SK-N-SH (cell line): ENCODE measurements at regions not wholly inside any gene's neighbourhood (a gene's known extent, or its start where the extent isn't known, plus 50 kb on each side); places are given as distances from the start of the nearest gene placed in this dataset.

Experiments used
- CTCF ChIA-PET: fragments of 300-600, 350-600 bp; formaldehyde crosslinking; extraction: SDS; loops from one replicate; lab custom pipeline; 2021; lab: Yijun Ruan, JAX
- POLR2A ChIA-PET: fragments of 350-600 bp; sonication (Branson Sonifier 250); formaldehyde crosslinking; extraction: SDS; loops from one replicate; lab custom pipeline; 2020; ENCODE audit warnings: antibody characterized with exemption, inconsistent platforms; lab: Yijun Ruan, JAX
- DNase-seq: peaks from one replicate; pipeline ENCODE4 v3.0.0; 2012
- H2AFZ ChIP-seq: fragments of 200-600 bp; sonication (generic); 2 replicates; pipeline ENCODE4 v1.8.1; 2016; ENCODE audit warnings: antibody characterized with exemption, mild to moderate bottlenecking, low read depth
- H3F3A ChIP-seq: fragments of 200-600 bp; sonication (generic); replicated peaks from 2 replicates; pipeline ENCODE3; 2016; ENCODE audit warnings: antibody characterized with exemption, mild to moderate bottlenecking; ENCODE audit not compliant: insufficient read depth
- H3K27ac ChIP-seq, 2 experiments: fragments of 200-500 bp in 1 of 2; fragments of 200-600 bp in 1 of 2; sonication (Bioruptor generic) in 1 of 2; sonication (generic), shearing (Covaris generic) in 1 of 2; 2 replicates each; pipeline versions ENCODE4 v1.5.1 to v1.6.1; 2014 to 2016; ENCODE audit warnings: low read depth in 2 of 2, inconsistent platforms in 1 of 2, low read length in 1 of 2, mild to moderate bottlenecking in 1 of 2, mixed read lengths in 1 of 2
- H3K27me3 ChIP-seq: fragments of 200-600 bp; sonication (generic), shearing (Covaris generic); 2 replicates; pipeline ENCODE4 v1.6.1; 2016; ENCODE audit warnings: mixed run types; ENCODE audit not compliant: insufficient read depth
- H3K36me3 ChIP-seq, 2 experiments: fragments of 200-500 bp in 1 of 2; fragments of 200-600 bp in 1 of 2; sonication (Bioruptor generic) in 1 of 2; sonication (generic) in 1 of 2; replicated peaks in 1 of 2; 2 replicates each; pipeline versions ENCODE3 to v1.5.1; 2014 to 2016; ENCODE audit warnings: low read length in 1 of 2, mild to moderate bottlenecking in 1 of 2; ENCODE audit not compliant: insufficient read depth in 2 of 2, control insufficient read depth in 1 of 2
- H3K4me1 ChIP-seq, 2 experiments: fragments of 200-500 bp in 1 of 2; fragments of 200-600 bp in 1 of 2; sonication (Bioruptor generic) in 1 of 2; sonication (generic), shearing (Covaris generic) in 1 of 2; 2 replicates each; pipeline versions ENCODE4 v1.5.1 to v1.6.1; 2014 to 2016; ENCODE audit warnings: low read depth in 1 of 2, low read length in 1 of 2, mixed run types in 1 of 2; ENCODE audit not compliant: insufficient read depth in 2 of 2, control insufficient read depth in 1 of 2
- H3K4me2 ChIP-seq: fragments of 200-600 bp; sonication (generic), shearing (Covaris generic); 2 replicates; pipeline ENCODE4 v1.6.1; 2017; ENCODE audit warnings: mixed run types
- H3K4me3 ChIP-seq, 2 experiments: fragments of 200-500 bp in 1 of 2; fragments of 200-600 bp in 1 of 2; sonication (Bioruptor generic) in 1 of 2; sonication (generic), shearing (Covaris generic) in 1 of 2; 2 replicates each; pipeline versions ENCODE4 v1.5.1 to v1.8.1; 2014 to 2016; ENCODE audit warnings: low read depth in 2 of 2, inconsistent platforms in 1 of 2, low read length in 1 of 2, mild to moderate bottlenecking in 1 of 2, mixed read lengths in 1 of 2, moderate library complexity in 1 of 2
- H3K79me2 ChIP-seq: fragments of 200-600 bp; sonication (generic); 2 replicates; pipeline ENCODE4 v1.8.1; 2017; ENCODE audit warnings: mild to moderate bottlenecking; ENCODE audit not compliant: insufficient read depth
- H3K9ac ChIP-seq: fragments of 200-600 bp; sonication (generic); 2 replicates; pipeline ENCODE4 v1.6.1; 2017; ENCODE audit warnings: mixed run types
- H3K9me2 ChIP-seq: fragments of 200-600 bp; sonication (generic); 2 replicates; pipeline ENCODE4 v1.6.1; 2017; ENCODE audit warnings: mixed run types
- H3K9me3 ChIP-seq: fragments of 200-600 bp; sonication (generic); 2 replicates; pipeline ENCODE4 v1.6.1; 2017; ENCODE audit warnings: mixed run types, mild to moderate bottlenecking, moderate library complexity
- H4K20me1 ChIP-seq: fragments of 200-600 bp; sonication (generic); 2 replicates; pipeline ENCODE4 v1.6.1; 2017; ENCODE audit warnings: mild to moderate bottlenecking, mixed run types; ENCODE audit not compliant: insufficient read depth
- ELF1 ChIP-seq: IDR thresholded peaks from 2 replicates; pipeline ENCODE4 v1.4.0; 2012
- EP300 ChIP-seq, 2 experiments: IDR thresholded peaks; 2 replicates each; pipeline versions ENCODE4 v1.4.0 to v1.6.1; 2012; ENCODE audit warnings: borderline replicate concordance in 1 of 2, low read depth in 1 of 2, low read length in 1 of 2
- FOSL2 ChIP-seq: IDR thresholded peaks from 2 replicates; pipeline ENCODE4 v1.4.0; 2012; ENCODE audit warnings: low read depth, mild to moderate bottlenecking, moderate library complexity, borderline replicate concordance
- GABPA ChIP-seq: IDR thresholded peaks from 2 replicates; pipeline ENCODE4 v1.4.0; 2012; ENCODE audit warnings: low read depth, mild to moderate bottlenecking
- GATA2 ChIP-seq: sonication (generic); formaldehyde crosslinking; IDR thresholded peaks from 2 replicates; pipeline ENCODE4 v1.5.0; 2020; ENCODE audit warnings: mild to moderate bottlenecking, missing genetic modification reagents
- JUND ChIP-seq: IDR thresholded peaks from 2 replicates; pipeline ENCODE4 v1.4.0; 2012
- RCOR1 ChIP-seq: fragments of 150-350 bp; IDR thresholded peaks from 2 replicates; pipeline ENCODE4 v1.6.1; 2017; ENCODE audit warnings: antibody characterized with exemption, low read length
- REST ChIP-seq: IDR thresholded peaks from 2 replicates; pipeline ENCODE4 v1.6.1; 2012; ENCODE audit warnings: mild to moderate bottlenecking, low read depth, low read length, moderate library complexity
- RFX5 ChIP-seq: IDR thresholded peaks from 2 replicates; pipeline ENCODE4 v1.6.1; 2012; ENCODE audit warnings: mild to moderate bottlenecking, improper control_type of control experiment, low read length
- SMC3 ChIP-seq: IDR thresholded peaks from 2 replicates; pipeline ENCODE4 v1.6.1; 2012; ENCODE audit warnings: low read depth, low read length, improper control_type of control experiment
- TCF12 ChIP-seq: IDR thresholded peaks from 2 replicates; pipeline ENCODE4 v1.4.0; 2012
- YY1 ChIP-seq: IDR thresholded peaks from 2 replicates; pipeline ENCODE4 v1.4.0; 2012; ENCODE audit warnings: low read depth, mild to moderate bottlenecking
- WGBS: methylation state at CpG from one replicate; pipeline ENCODE4 v1.1.6; 2017; ENCODE audit warnings: low lambda C conversion rate; 5-methylcytosine and 5-hydroxymethylcytosine counted together
- TF ChIP-seq, protein P1 (sequence below): fragments of 150-350 bp; IDR thresholded peaks from 2 replicates; pipeline ENCODE4 v1.6.1; 2017; ENCODE audit warnings: antibody characterized with exemption, low read length, low read depth, borderline replicate concordance

DNA sequence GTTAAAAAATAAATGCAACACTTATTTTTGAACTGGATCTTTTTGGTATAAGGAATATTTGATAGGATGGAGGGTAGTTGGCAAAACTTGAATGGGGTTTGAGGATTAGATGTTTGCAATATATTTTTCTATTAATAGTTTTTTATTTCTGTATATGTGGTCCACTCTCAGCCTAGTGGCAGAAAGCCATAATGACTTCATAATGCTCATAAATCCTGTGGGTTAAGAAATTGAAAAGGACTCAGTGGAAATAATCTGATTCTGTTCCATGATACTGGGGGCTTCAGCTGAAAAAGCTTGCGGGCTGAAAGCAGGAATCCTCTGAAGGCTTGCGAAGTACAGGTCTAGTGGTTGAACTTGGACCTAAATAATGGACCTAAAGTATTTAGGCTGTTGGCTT, 1028.6 kb upstream of the PRMT6 start:
- no peaks in the 10 kb centered on the region for H3K4me1 ChIP-seq
- H3K9me3 ChIP-seq = no peaks in the 10 kb centered on the region
- TF ChIP-seq ELF1 (no peak), REST (no peak), GABPA (no peak), SMC3 (no peak), YY1 (no peak), GATA2 (no peak), RFX5 (no peak), FOSL2 (no peak), RCOR1 (no peak), JUND (no peak), EP300 (IDR thresholded peaks at IDR 0.05; ENCODE audit: borderline replicate concordance in 1 of 2, low read depth in 1 of 2, low read length in 1 of 2) (no peak)
- TF ChIP-seq, protein P1, sequence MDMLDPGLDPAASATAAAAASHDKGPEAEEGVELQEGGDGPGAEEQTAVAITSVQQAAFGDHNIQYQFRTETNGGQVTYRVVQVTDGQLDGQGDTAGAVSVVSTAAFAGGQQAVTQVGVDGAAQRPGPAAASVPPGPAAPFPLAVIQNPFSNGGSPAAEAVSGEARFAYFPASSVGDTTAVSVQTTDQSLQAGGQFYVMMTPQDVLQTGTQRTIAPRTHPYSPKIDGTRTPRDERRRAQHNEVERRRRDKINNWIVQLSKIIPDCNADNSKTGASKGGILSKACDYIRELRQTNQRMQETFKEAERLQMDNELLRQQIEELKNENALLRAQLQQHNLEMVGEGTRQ = no peak
- no peaks in the 10 kb centered on the region for H3F3A ChIP-seq
- H2AFZ ChIP-seq = no peak overlapping the region
- ChIA-PET POLR2A (no interaction called here), CTCF (no interaction called here)
- no peak for DNase-seq
- H3K9me2 ChIP-seq = peaks cover 4% of the 10 kb centered on the region; the same call in 1 of the 2 replicates
- H3K4me3 ChIP-seq = no peak overlapping the region
- no peak overlapping the region for H3K27ac ChIP-seq
- no peaks in the 10 kb centered on the region for H4K20me1 ChIP-seq
- no peaks in the 10 kb centered on the region for H3K27me3 ChIP-seq
- no peak overlapping the region for H3K4me2 ChIP-seq
- WGBS = 47% methylated on average over 2 of the region's 2 CpGs
- H3K9ac ChIP-seq = no peak overlapping the region
- no peaks in the 10 kb centered on the region for H3K79me2 ChIP-seq
- no peaks in the 10 kb centered on the region for H3K36me3 ChIP-seq

- ChIA-PET POLR2A (no interaction called here), CTCF (interaction anchor here (0.7 to 1.2 kb wide), 2 partner anchors 12 to 416 kb away, joined by 3 to 4 read pairs; no protein-coding TSS in a partner anchor)
- Histone ChIP-seq H3K4me2 (no peak overlapping the region), H2AFZ (no peak overlapping the region), H3K79me2 (no peaks in the 10 kb centered on the region), H3K36me3 (no peaks in the 10 kb centered on the region), H3K9ac (no peak overlapping the region), H3K9me2 (no peaks in the 10 kb centered on the region), H3K4me1 (no peaks in the 10 kb centered on the region), H3K4me3 (no peak overlapping the region), H4K20me1 (no peaks in the 10 kb centered on the region), H3F3A (no peaks in the 10 kb centered on the region), H3K27me3 (no peaks in the 10 kb centered on the region), H3K9me3 (no peaks in the 10 kb centered on the region), H3K27ac (no peak overlapping the region)
- DNase-seq = no peak
- TF ChIP-seq TCF12 (no peak), GATA2 (peak; percentile 61)
Observed at GRCh38 chr1:106037526-106037925, 1018.9 kb upstream of the PRMT6 start.
